ENCODE measurements at regions not wholly inside any gene's neighbourhood (a gene's known extent, or its start where the extent isn't known, plus 50 kb on each side); places are given as distances from the start of the nearest gene placed in this dataset.

DNA sequence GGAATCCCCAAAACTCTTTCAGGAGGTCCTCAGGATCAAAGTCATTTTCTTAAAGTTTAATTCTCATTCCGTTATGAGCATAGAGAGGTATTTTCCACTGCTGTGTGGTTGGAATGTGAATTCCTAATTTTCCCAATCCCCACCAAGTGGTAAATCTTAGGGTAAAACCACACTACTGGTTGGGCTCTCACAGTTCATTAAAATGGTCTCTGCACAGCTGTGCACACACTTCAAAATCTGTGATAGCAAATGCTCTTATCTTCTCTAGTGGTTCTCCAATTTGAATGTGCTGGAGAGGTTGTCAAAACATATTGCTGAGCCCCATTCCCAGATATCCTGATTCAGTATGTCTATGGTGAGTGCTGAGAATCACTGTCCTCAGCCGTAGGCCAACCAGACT lies 189.1 kb downstream of the BMP4 start:
- TF ChIP-seq TARDBP (IDR thresholded peaks at IDR 0.05) (no peak), FOXM1 (IDR thresholded peaks at IDR 0.05; ENCODE audit: borderline replicate concordance) (no peak), BHLHE40 (IDR thresholded peaks at IDR 0.05; ENCODE audit: borderline replicate concordance) (no peak), SP1 (IDR thresholded peaks at IDR 0.05) (no peak), ARNT (IDR thresholded peaks at IDR 0.05) (no peak), HDGF (IDR thresholded peaks at IDR 0.05; ENCODE audit: borderline replicate concordance) (no peak), CTBP1 (IDR thresholded peaks at IDR 0.05; ENCODE audit: borderline replicate concordance) (no peak), FOXK2 (IDR thresholded peaks at IDR 0.05) (no peak)
- TF ChIP-seq, protein P1, sequence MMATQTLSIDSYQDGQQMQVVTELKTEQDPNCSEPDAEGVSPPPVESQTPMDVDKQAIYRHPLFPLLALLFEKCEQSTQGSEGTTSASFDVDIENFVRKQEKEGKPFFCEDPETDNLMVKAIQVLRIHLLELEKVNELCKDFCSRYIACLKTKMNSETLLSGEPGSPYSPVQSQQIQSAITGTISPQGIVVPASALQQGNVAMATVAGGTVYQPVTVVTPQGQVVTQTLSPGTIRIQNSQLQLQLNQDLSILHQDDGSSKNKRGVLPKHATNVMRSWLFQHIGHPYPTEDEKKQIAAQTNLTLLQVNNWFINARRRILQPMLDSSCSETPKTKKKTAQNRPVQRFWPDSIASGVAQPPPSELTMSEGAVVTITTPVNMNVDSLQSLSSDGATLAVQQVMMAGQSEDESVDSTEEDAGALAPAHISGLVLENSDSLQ (IDR thresholded peaks at IDR 0.05) = no peak

Measured in HEK293T (cell line).